SK-N-SH treated with all-trans-retinoic acid at 6 μM for 48 hours (cell line): ENCODE measurements at regions not wholly inside any gene's neighbourhood (a gene's known extent, or its start where the extent isn't known, plus 50 kb on each side); places are given as distances from the start of the nearest gene placed in this dataset.

Source experiments
- ATAC-seq: fragments of 200-7000 bp; cut with Tn5 transposase; 3 replicates; pipeline ENCODE4 v1.9.1; 2020; ENCODE audit warnings: mild to moderate bottlenecking, moderate library complexity
- ARNTL ChIP-seq: fragments of 450-650 bp; formaldehyde crosslinking; IDR thresholded peaks from 2 replicates; pipeline ENCODE4 v1.5.0; 2020; ENCODE audit warnings: low read depth, mild to moderate bottlenecking, moderate library complexity, borderline replicate concordance
- BACH2 ChIP-seq: fragments of 250-450 bp; sonication (Bioruptor Pico); IDR thresholded peaks from 2 replicates; pipeline ENCODE4 v1.9.0; 2021; ENCODE audit warnings: mild to moderate bottlenecking, borderline replicate concordance
- CREB5 ChIP-seq: fragments of 250-450 bp; sonication (Bioruptor Pico); IDR thresholded peaks from 2 replicates; pipeline ENCODE4 v1.5.1; 2020; ENCODE audit warnings: low read depth, mild to moderate bottlenecking, moderate library complexity
- CSDC2 ChIP-seq: fragments of 250-450 bp; sonication (Bioruptor Pico); IDR thresholded peaks from 2 replicates; pipeline ENCODE4 v1.5.0; 2020; ENCODE audit warnings: mild to moderate bottlenecking, moderate library complexity
- CSRNP3 ChIP-seq: fragments of 250-450 bp; sonication (Bioruptor Pico); IDR thresholded peaks from 2 replicates; pipeline ENCODE4 v1.5.1; 2021; ENCODE audit warnings: mild to moderate bottlenecking, moderate library complexity
- ESRRG ChIP-seq: fragments of 250-450 bp; sonication (Bioruptor Pico); IDR thresholded peaks from 2 replicates; pipeline ENCODE4 v1.6.1; 2021; ENCODE audit warnings: mild to moderate bottlenecking
- GLIS3 ChIP-seq: fragments of 250-450 bp; sonication (Bioruptor Pico); IDR thresholded peaks from 2 replicates; pipeline ENCODE4 v1.5.0; 2020; ENCODE audit warnings: mild to moderate bottlenecking, moderate library complexity
- ISL1 ChIP-seq: fragments of 250-450 bp; sonication (Bioruptor Pico); IDR thresholded peaks from 2 replicates; pipeline ENCODE4 v2.1.2; 2022; ENCODE audit warnings: mild to moderate bottlenecking, moderate library complexity
- OSR1 ChIP-seq: fragments of 250-450 bp; sonication (Bioruptor Pico); IDR thresholded peaks from 2 replicates; pipeline ENCODE4 v1.8.0; 2022; ENCODE audit warnings: moderate library complexity, mild to moderate bottlenecking, inconsistent platforms
- PATZ1 ChIP-seq: fragments of 250-450 bp; sonication (Bioruptor Pico); IDR thresholded peaks from 2 replicates; pipeline ENCODE4 v1.8.0; 2020; ENCODE audit warnings: mild to moderate bottlenecking, moderate library complexity, borderline replicate concordance
- RARB ChIP-seq: fragments of 250-450 bp; sonication (Bioruptor Pico); IDR thresholded peaks from 2 replicates; pipeline ENCODE4 v1.8.0; 2021; ENCODE audit warnings: mild to moderate bottlenecking, moderate library complexity
- TCF4 ChIP-seq: fragments of 250-450 bp; sonication (Bioruptor Pico); IDR thresholded peaks from 2 replicates; pipeline ENCODE4 v1.8.0; 2021; ENCODE audit warnings: mild to moderate bottlenecking, moderate library complexity, borderline replicate concordance
- TOX ChIP-seq: fragments of 250-450 bp; sonication (Bioruptor Pico); IDR thresholded peaks from 2 replicates; pipeline ENCODE4 v1.8.0; 2021; ENCODE audit warnings: mild to moderate bottlenecking, moderate library complexity, borderline replicate concordance
- TSHZ2 ChIP-seq: fragments of 250-450 bp; sonication (Bioruptor Pico); IDR thresholded peaks from 2 replicates; pipeline ENCODE4 v1.5.0; 2020; ENCODE audit warnings: mild to moderate bottlenecking, moderate library complexity
- ZC3H10 ChIP-seq: fragments of 250-450 bp; sonication (Bioruptor Pico); IDR thresholded peaks from 2 replicates; pipeline ENCODE4 v1.5.1; 2021; ENCODE audit warnings: mild to moderate bottlenecking, moderate library complexity
- ZFP3 ChIP-seq: fragments of 250-450 bp; sonication (Bioruptor Pico); IDR thresholded peaks from 2 replicates; pipeline ENCODE4 v1.5.0; 2020; ENCODE audit warnings: mild to moderate bottlenecking, moderate library complexity
- ZFP30 ChIP-seq: fragments of 450-650 bp; formaldehyde crosslinking; IDR thresholded peaks from 2 replicates; pipeline ENCODE4 v1.5.0; 2022; ENCODE audit warnings: mild to moderate bottlenecking, moderate library complexity
- ZNF565 ChIP-seq: fragments of 450-650 bp; formaldehyde crosslinking; conservative IDR thresholded peaks from 2 replicates; pipeline ENCODE4 v1.5.0; 2020; ENCODE audit warnings: low read depth, mild to moderate bottlenecking, moderate library complexity

GRCh38 chr5:74262544-74263207 lies 377.9 kb downstream of the ENC1 start (continued):
- TF ChIP-seq CREB5 (CRISPR knock-in tag) (no peak), ESRRG (CRISPR knock-in tag) (no peak), BACH2 (no peak)

- TF ChIP-seq TSHZ2 (CRISPR knock-in tag) (no peak), PATZ1 (CRISPR knock-in tag) (no peak), OSR1 (CRISPR knock-in tag) (no peak), ZNF565 (CRISPR knock-in tag) (no peak)
- ATAC-seq = no peak
These were observed 378.7 kb downstream of the ENC1 start for GRCh38 chr5:74261866-74262265.

GRCh38 chr5:74261421-74261820 lies 379.1 kb downstream of the ENC1 start:
- no peak for TF ChIP-seq TSHZ2 (CRISPR knock-in tag)
- TF ChIP-seq TCF4 (CRISPR knock-in tag) = no peak
- TF ChIP-seq TOX (CRISPR knock-in tag) = no peak
- no peak for TF ChIP-seq ZFP3 (CRISPR knock-in tag)
- TF ChIP-seq ARNTL (CRISPR knock-in tag) = no peak
- no peak for TF ChIP-seq ZC3H10 (CRISPR knock-in tag)
- no peak for TF ChIP-seq BACH2
- no peak for TF ChIP-seq ESRRG (CRISPR knock-in tag)
- TF ChIP-seq ISL1 = no peak
- no peak for TF ChIP-seq ZFP30
- TF ChIP-seq OSR1 (CRISPR knock-in tag) = no peak
- TF ChIP-seq RARB (CRISPR knock-in tag) = no peak
- TF ChIP-seq CSRNP3 (CRISPR knock-in tag) = no peak
- TF ChIP-seq GLIS3 (CRISPR knock-in tag) = no peak
- no peak for TF ChIP-seq CSDC2 (CRISPR knock-in tag)
- no peak for ATAC-seq

GRCh38 chr5:74259572-74259971 lies 381.0 kb downstream of the ENC1 start:
- TF ChIP-seq RARB (CRISPR knock-in tag) (no peak), ARNTL (CRISPR knock-in tag) (no peak)
- ATAC-seq = no peak
